HepG2 (cell line): ENCODE measurements at regions not wholly inside any gene's neighbourhood (a gene's known extent, or its start where the extent isn't known, plus 50 kb on each side); places are given as distances from the start of the nearest gene placed in this dataset.

Experiments
- ATAC-seq: fragments of 200-7000 bp; cut with Tn5 transposase; 3 replicates; pipeline ENCODE4 v1.9.1; 2020; ENCODE audit warnings: mild to moderate bottlenecking, moderate library complexity
- BruUV-seq: library from RNA; stranded (reverse); fragments of 400-500 nt; replicated peaks from 2 replicates; lab custom pipeline; 2021; lab: Mats Ljungman, UMichigan
- CTCF ChIA-PET: fragments of 300-600 bp; formaldehyde crosslinking; extraction: SDS; loops from one replicate; lab custom pipeline; 2021; ENCODE audit warnings: low total read pairs, inconsistent platforms, low intra/inter-chr PET ratio; lab: Yijun Ruan, JAX
- POLR2A ChIA-PET: fragments of 350-600 bp; sonication (Branson Sonifier 250); formaldehyde crosslinking; loops from one replicate; lab custom pipeline; 2020; ENCODE audit warnings: antibody characterized with exemption, inconsistent platforms; lab: Yijun Ruan, JAX
- DNase-seq: peaks from one replicate; pipeline ENCODE4 v3.0.0-alpha.2; 2015; ENCODE audit warnings: low spot score
- FAIRE-seq: peaks from 3 replicates; lab custom pipeline; 2011; peaks lifted over from hg19 to GRCh38; lab: Jason Lieb, UNC
- H2AFZ ChIP-seq: one replicate; pipeline ENCODE4 v1.6.1; 2011; ENCODE audit warnings: low read length, inconsistent platforms
- H3K27ac ChIP-seq: fragments of 300-600 bp; 3 replicates; pipeline ENCODE4 v1.8.0; 2011; ENCODE audit warnings: mixed run types, mild to moderate bottlenecking, mixed read lengths, low read length, inconsistent platforms; ENCODE audit not compliant: insufficient read depth; ENCODE audit errors: extremely low read length
- H3K27me3 ChIP-seq, 2 experiments: fragments of 200-600 bp in 1 of 2; 2 replicates in 1 of 2; 3 replicates in 1 of 2; pipeline versions ENCODE4 v1.6.0 to v1.8.0; 2011; ENCODE audit warnings: low read length in 2 of 2, mild to moderate bottlenecking in 2 of 2, moderate library complexity in 2 of 2, inconsistent platforms in 1 of 2; ENCODE audit not compliant: insufficient read depth in 2 of 2, control insufficient read depth in 1 of 2
- H3K36me3 ChIP-seq, 2 experiments: fragments of 200-600 bp in 1 of 2; replicated peaks in 1 of 2; 2 replicates in 1 of 2; 3 replicates in 1 of 2; pipeline versions ENCODE4 v1.5.1 to v1.8.0; 2011; ENCODE audit warnings: low read length in 2 of 2, inconsistent platforms in 1 of 2; ENCODE audit not compliant: insufficient read depth in 2 of 2, control insufficient read depth in 1 of 2
- H3K4me1 ChIP-seq: 2 replicates; pipeline ENCODE4 v1.5.1; 2012; ENCODE audit warnings: low read length, inconsistent platforms; ENCODE audit not compliant: insufficient read depth
- H3K4me2 ChIP-seq: 2 replicates; pipeline ENCODE4 v1.6.0; 2011; ENCODE audit warnings: low read depth, low read length, inconsistent platforms
- H3K4me3 ChIP-seq, 3 experiments: fragments of 200-600 bp in 1 of 3; sonication (generic), shearing (Covaris generic) in 1 of 3; replicated peaks in 1 of 3; 2 replicates each; pipeline ENCODE4 v1.5.1; 2011 to 2016; ENCODE audit warnings: low read length in 3 of 3, inconsistent platforms in 2 of 3, low read depth in 2 of 3, mild to moderate bottlenecking in 2 of 3, control low read depth in 1 of 3, mixed read lengths in 1 of 3; ENCODE audit not compliant: insufficient read depth in 1 of 3
- H3K79me2 ChIP-seq: one replicate; pipeline ENCODE4 v1.6.1; 2011; ENCODE audit warnings: low read length, inconsistent platforms; ENCODE audit not compliant: insufficient read depth
- H3K9ac ChIP-seq: 2 replicates; pipeline ENCODE4 v1.6.0; 2011; ENCODE audit warnings: mild to moderate bottlenecking, low read depth, low read length, inconsistent platforms; ENCODE audit not compliant: insufficient read depth
- H3K9me3 ChIP-seq: 2 replicates; pipeline ENCODE4 v1.5.1; 2012; ENCODE audit warnings: mild to moderate bottlenecking, low read length
- H4K20me1 ChIP-seq: 2 replicates; pipeline ENCODE4 v1.6.0; 2011; ENCODE audit warnings: inconsistent platforms, mild to moderate bottlenecking, low read length, moderate library complexity; ENCODE audit not compliant: insufficient read depth
- FOXA1 ChIP-seq, 2 experiments: fragments of 450-650 bp in 1 of 2; sonication (generic) in 1 of 2; formaldehyde crosslinking in 1 of 2; IDR thresholded peaks; 2 replicates each; pipeline versions ENCODE4 v1.4.0 to v1.6.1; 2016 to 2020; ENCODE audit warnings: missing genetic modification reagents in 1 of 2
- GATA4 ChIP-seq: sonication (generic); IDR thresholded peaks from 2 replicates; pipeline ENCODE4 v1.6.1; 2016; ENCODE audit warnings: antibody characterized with exemption, low read depth, borderline replicate concordance
- RBM22 ChIP-seq: fragments of 200-400 bp; formaldehyde crosslinking; optimal IDR thresholded peaks from 2 replicates; pipeline ENCODE3; 2017; ENCODE audit warnings: mild to moderate bottlenecking, low read length, moderate library complexity
- SOX13 ChIP-seq, 3 experiments: fragments of 450-650 bp in 1 of 3; sonication (generic) in 1 of 3; formaldehyde crosslinking in 1 of 3; IDR thresholded peaks in 2 of 3; conservative IDR thresholded peaks in 1 of 3; 2 replicates each; pipeline versions ENCODE4 v1.5.0 to v1.6.1; 2016 to 2020; ENCODE audit warnings: antibody characterized with exemption in 1 of 3, mild to moderate bottlenecking in 1 of 3, missing compliant biosample characterization in 1 of 3, missing genetic modification reagents in 1 of 3, moderate library complexity in 1 of 3
- SOX5 ChIP-seq: IDR thresholded peaks from 2 replicates; pipeline ENCODE4 v1.6.1; 2016; ENCODE audit warnings: borderline replicate concordance
- XBP1 ChIP-seq: sonication (generic); formaldehyde crosslinking; IDR thresholded peaks from 2 replicates; pipeline ENCODE4 v1.5.0; 2020; ENCODE audit warnings: missing genetic modification reagents
- ZBTB7B ChIP-seq: sonication (generic); formaldehyde crosslinking; IDR thresholded peaks from 2 replicates; pipeline ENCODE4 v1.4.0; 2020; ENCODE audit warnings: missing genetic modification reagents
- ZFP36L2 ChIP-seq: sonication (generic); formaldehyde crosslinking; IDR thresholded peaks from 2 replicates; pipeline ENCODE4 v1.4.0; 2020; ENCODE audit warnings: missing genetic modification reagents
- ZFP90 ChIP-seq: sonication (generic); formaldehyde crosslinking; IDR thresholded peaks from 2 replicates; pipeline ENCODE4 v1.8.0; 2022; ENCODE audit warnings: missing genetic modification reagents, mild to moderate bottlenecking, inconsistent platforms, borderline replicate concordance
- ZNF10 ChIP-seq: sonication (generic); formaldehyde crosslinking; IDR thresholded peaks from 2 replicates; pipeline ENCODE4 v1.4.0; 2020; ENCODE audit warnings: mild to moderate bottlenecking, low read depth, missing genetic modification reagents, borderline replicate concordance
- ZNF225 ChIP-seq: sonication (generic); formaldehyde crosslinking; IDR thresholded peaks from 2 replicates; pipeline ENCODE4 v1.4.0; 2020; ENCODE audit warnings: mild to moderate bottlenecking, missing genetic modification reagents
- ZNF333 ChIP-seq: sonication (generic); formaldehyde crosslinking; IDR thresholded peaks from 2 replicates; pipeline ENCODE4 v1.4.0; 2020; ENCODE audit warnings: mild to moderate bottlenecking, missing genetic modification reagents, borderline replicate concordance
- ZNF468 ChIP-seq: sonication (generic); formaldehyde crosslinking; IDR thresholded peaks from 2 replicates; pipeline ENCODE4 v1.8.0; 2022; ENCODE audit warnings: mild to moderate bottlenecking, moderate library complexity, missing genetic modification reagents
- ZNF484 ChIP-seq: sonication (generic); formaldehyde crosslinking; IDR thresholded peaks from 2 replicates; pipeline ENCODE4 v1.5.1; 2020; ENCODE audit warnings: mild to moderate bottlenecking, low read depth, missing genetic modification reagents, borderline replicate concordance
- ZNF496 ChIP-seq: sonication (generic); formaldehyde crosslinking; IDR thresholded peaks from 2 replicates; pipeline ENCODE4 v1.8.1; 2023; ENCODE audit warnings: mild to moderate bottlenecking, moderate library complexity, missing genetic modification reagents; ENCODE audit not compliant: insufficient replicate concordance
- ZNF563 ChIP-seq: sonication (generic); formaldehyde crosslinking; IDR thresholded peaks from 2 replicates; pipeline ENCODE4 v1.8.0; 2022; ENCODE audit warnings: mild to moderate bottlenecking, moderate library complexity, missing genetic modification reagents
- ZNF790 ChIP-seq: sonication (generic); formaldehyde crosslinking; IDR thresholded peaks from 2 replicates; pipeline ENCODE4 v1.8.0; 2022; ENCODE audit warnings: missing genetic modification reagents, mild to moderate bottlenecking, borderline replicate concordance
- WGBS: methylation state at CpG from one replicate; pipeline ENCODE4 v1.1.6; 2017; ENCODE audit warnings: low lambda C conversion rate; 5-methylcytosine and 5-hydroxymethylcytosine counted together
- in situ Hi-C: cut with HindIII; loops from 2 replicates; pipeline ENCODE4 v1.10.0; 2017; ENCODE audit warnings: low pct_unique_long_range_greater_than_20kb; ENCODE audit not compliant: extremely low pct_ligation_motif_present
- intact Hi-C: fragments of 100-400 bp; cut with micrococcal nuclease; formaldehyde crosslinking; loops from one replicate; pipeline ENCODE4 v1.10.0; 2022; ENCODE audit not compliant: unreplicated experiment
- TF ChIP-seq, protein P1 (sequence below), 2 experiments: fragments of 450-650 bp in 1 of 2; sonication (generic) in 1 of 2; formaldehyde crosslinking; IDR thresholded peaks; 2 replicates each; pipeline versions ENCODE4 v1.5.0 to v1.8.0; 2020 to 2022; ENCODE audit warnings: mild to moderate bottlenecking in 1 of 2, missing genetic modification reagents in 1 of 2
- TF ChIP-seq, protein P2 (sequence below): IDR thresholded peaks from 2 replicates; pipeline ENCODE4 v1.6.1; 2012; ENCODE audit warnings: low read length, improper control_type of control experiment

DNA sequence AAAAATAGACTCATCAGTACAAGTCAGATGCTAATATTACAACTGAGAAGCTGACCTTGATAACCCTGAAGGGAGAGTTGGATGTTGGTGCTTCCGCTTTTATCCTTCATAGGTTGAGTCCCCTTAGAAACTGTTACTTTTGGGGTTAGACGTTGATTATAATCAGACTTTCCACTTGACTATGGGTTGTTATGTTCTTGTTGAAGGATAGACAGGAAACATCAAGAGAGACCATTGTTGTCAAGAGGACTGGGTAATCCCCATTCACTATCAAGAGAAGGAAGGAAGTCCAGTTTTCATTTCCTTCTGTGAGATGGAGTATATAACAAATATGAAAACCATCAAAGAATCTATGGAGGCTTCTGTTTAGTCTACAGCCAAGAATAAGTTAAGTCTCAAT lies 229.9 kb upstream of the AFF2 start (continued):
- TF ChIP-seq ZNF468 (CRISPR knock-in tag) (no peak), ZNF10 (CRISPR knock-in tag) (no peak), GATA4 (no peak)
- TF ChIP-seq, all 625 proteins: peak for 0

DNA sequence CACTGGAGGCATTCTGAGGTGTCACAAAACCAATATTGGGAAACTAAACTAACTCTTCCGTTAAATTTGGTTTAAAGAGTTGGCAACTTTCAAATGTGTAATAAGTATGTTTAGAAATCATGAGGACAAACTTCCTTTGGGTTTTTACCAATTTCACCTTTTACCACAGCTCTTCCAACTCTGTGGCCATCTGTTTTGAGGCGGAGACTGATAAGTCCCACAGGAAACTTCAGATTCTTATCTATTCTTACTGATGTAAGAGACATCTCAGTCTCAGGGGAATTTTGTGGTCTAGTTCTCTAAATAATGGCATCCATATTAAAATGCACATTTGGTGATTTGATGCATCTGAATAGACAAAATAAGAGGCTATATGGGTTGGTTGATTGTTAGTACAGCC lies 229.2 kb upstream of the AFF2 start:
- ChIA-PET CTCF (no interaction called here), POLR2A (no interaction called here)
- FAIRE-seq (no peak), DNase-seq (no peak), ATAC-seq (no peak)
- H3K36me3 ChIP-seq = no peaks in the 10 kb centered on the region
- H2AFZ ChIP-seq = no peak overlapping the region
- no peak overlapping the region for H3K27ac ChIP-seq
- H3K79me2 ChIP-seq = no peaks in the 10 kb centered on the region
- BruUV-seq = no TSS peak
- no peak overlapping the region for H3K9ac ChIP-seq
- in situ Hi-C loops (no loop called here), intact Hi-C loops (no loop called here)
- H3K9me3 ChIP-seq = no peaks in the 10 kb centered on the region
- no peak overlapping the region for H3K4me3 ChIP-seq
- 17% methylated on average over 2 of the region's 2 CpGs for WGBS
- no peaks in the 10 kb centered on the region for H4K20me1 ChIP-seq
- H3K27me3 ChIP-seq = no peaks in the 10 kb centered on the region
- TF ChIP-seq RBM22 = no peak
- TF ChIP-seq ZNF484 (CRISPR knock-in tag) = no peak
- TF ChIP-seq ZNF333 (CRISPR knock-in tag) = no peak
- TF ChIP-seq ZNF563 (CRISPR knock-in tag) = no peak
- TF ChIP-seq ZBTB7B = no peak
- no peak for TF ChIP-seq XBP1 (CRISPR knock-in tag)
- TF ChIP-seq, protein P1, sequence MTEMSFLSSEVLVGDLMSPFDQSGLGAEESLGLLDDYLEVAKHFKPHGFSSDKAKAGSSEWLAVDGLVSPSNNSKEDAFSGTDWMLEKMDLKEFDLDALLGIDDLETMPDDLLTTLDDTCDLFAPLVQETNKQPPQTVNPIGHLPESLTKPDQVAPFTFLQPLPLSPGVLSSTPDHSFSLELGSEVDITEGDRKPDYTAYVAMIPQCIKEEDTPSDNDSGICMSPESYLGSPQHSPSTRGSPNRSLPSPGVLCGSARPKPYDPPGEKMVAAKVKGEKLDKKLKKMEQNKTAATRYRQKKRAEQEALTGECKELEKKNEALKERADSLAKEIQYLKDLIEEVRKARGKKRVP (CRISPR knock-in tag; IDR thresholded peaks at IDR 0.05) = no peak
- TF ChIP-seq ZNF790 (CRISPR knock-in tag) = no peak
- TF ChIP-seq, protein P2, sequence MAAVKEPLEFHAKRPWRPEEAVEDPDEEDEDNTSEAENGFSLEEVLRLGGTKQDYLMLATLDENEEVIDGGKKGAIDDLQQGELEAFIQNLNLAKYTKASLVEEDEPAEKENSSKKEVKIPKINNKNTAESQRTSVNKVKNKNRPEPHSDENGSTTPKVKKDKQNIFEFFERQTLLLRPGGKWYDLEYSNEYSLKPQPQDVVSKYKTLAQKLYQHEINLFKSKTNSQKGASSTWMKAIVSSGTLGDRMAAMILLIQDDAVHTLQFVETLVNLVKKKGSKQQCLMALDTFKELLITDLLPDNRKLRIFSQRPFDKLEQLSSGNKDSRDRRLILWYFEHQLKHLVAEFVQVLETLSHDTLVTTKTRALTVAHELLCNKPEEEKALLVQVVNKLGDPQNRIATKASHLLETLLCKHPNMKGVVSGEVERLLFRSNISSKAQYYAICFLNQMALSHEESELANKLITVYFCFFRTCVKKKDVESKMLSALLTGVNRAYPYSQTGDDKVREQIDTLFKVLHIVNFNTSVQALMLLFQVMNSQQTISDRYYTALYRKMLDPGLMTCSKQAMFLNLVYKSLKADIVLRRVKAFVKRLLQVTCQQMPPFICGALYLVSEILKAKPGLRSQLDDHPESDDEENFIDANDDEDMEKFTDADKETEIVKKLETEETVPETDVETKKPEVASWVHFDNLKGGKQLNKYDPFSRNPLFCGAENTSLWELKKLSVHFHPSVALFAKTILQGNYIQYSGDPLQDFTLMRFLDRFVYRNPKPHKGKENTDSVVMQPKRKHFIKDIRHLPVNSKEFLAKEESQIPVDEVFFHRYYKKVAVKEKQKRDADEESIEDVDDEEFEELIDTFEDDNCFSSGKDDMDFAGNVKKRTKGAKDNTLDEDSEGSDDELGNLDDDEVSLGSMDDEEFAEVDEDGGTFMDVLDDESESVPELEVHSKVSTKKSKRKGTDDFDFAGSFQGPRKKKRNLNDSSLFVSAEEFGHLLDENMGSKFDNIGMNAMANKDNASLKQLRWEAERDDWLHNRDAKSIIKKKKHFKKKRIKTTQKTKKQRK = no peak
- no peak for TF ChIP-seq FOXA1 (IDR thresholded peaks at IDR 0.05)
- TF ChIP-seq FOXA1 (CRISPR knock-in tag; IDR thresholded peaks at IDR 0.05) = no peak
- TF ChIP-seq ZFP36L2 (CRISPR knock-in tag) = no peak
- TF ChIP-seq ZNF225 (CRISPR knock-in tag) = no peak
- no peak for TF ChIP-seq SOX5 (CRISPR knock-in tag)
- no peak for TF ChIP-seq SOX13 (IDR thresholded peaks at IDR 0.05)
- no peak for TF ChIP-seq SOX13 (CRISPR knock-in tag; conservative IDR thresholded peaks at IDR 0.05 in 1 of 2, IDR thresholded peaks at IDR 0.05 in 1 of 2)
- TF ChIP-seq ZNF496 = no peak
- no peak for TF ChIP-seq ZFP90
- no peaks in the 10 kb centered on the region for H3K4me1 ChIP-seq
- H3K4me2 ChIP-seq = no peak overlapping the region
